Breast epithelium (tissue), 3 donors: ENCODE measurements at regions not wholly inside any gene's neighbourhood (a gene's known extent, or its start where the extent isn't known, plus 50 kb on each side); places are given as distances from the start of the nearest gene placed in this dataset.

Experiments
- CTCF ChIP-seq, 3 donors: fragments of 450-650 bp; IDR thresholded peaks; one replicate each; pipeline ENCODE4 v1.5.1; 2016 to 2017; ENCODE audit warnings: antibody characterized with exemption in 3 of 3, mild to moderate bottlenecking in 3 of 3, moderate library complexity in 3 of 3
- POLR2A ChIP-seq: fragments of 450-650 bp; IDR thresholded peaks from one replicate; pipeline ENCODE4 v1.6.1; 2016; ENCODE audit warnings: antibody characterized with exemption, mild to moderate bottlenecking, moderate library complexity
- POLR2AphosphoS5 ChIP-seq, 3 donors: sonication (generic); formaldehyde crosslinking; IDR thresholded peaks; one replicate each; pipeline ENCODE4 v1.6.1; 2017; ENCODE audit warnings: antibody characterized with exemption in 3 of 3

DNA sequence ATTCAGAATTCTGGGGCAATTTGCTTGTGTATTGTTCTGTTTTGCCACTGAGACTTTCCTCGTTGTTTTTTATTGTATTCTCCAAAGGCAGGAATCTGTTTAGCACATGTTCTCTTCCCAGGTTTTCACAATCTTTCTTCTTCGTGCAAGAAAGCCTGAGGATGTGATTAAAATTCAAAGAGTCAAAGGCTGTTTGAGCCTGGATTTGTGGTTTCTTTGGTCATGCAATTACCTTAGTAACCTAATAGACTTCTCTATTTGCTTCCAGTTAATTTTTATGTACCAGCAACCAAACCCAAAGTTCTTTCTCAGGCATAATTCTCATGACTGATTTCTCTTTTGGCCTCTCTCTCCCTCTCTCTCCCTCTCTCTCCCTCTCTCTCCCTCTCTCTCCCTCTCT, 1420.1 kb upstream of the TENM3 start:
- TF ChIP-seq POLR2A: no peak
- no peak for TF ChIP-seq POLR2AphosphoS5 (IDR thresholded peaks at IDR 0.05)
- TF ChIP-seq CTCF (IDR thresholded peaks at IDR 0.05): no peak
